Stimulated activated CD8-positive, alpha-beta memory T cell treated with anti-CD3 and anti-CD28 coated beads, Interleukin-7, amount 100 ng/mL, for 1 hour (primary cell): ENCODE measurements at regions not wholly inside any gene's neighbourhood (a gene's known extent, or its start where the extent isn't known, plus 50 kb on each side); places are given as distances from the start of the nearest gene placed in this dataset.

Experiments
- DNase-seq, 2 donors: peaks; one replicate each; pipeline ENCODE4 v3.0.0-alpha.2; 2020; ENCODE audit warnings: low read depth in 2 of 2

DNA sequence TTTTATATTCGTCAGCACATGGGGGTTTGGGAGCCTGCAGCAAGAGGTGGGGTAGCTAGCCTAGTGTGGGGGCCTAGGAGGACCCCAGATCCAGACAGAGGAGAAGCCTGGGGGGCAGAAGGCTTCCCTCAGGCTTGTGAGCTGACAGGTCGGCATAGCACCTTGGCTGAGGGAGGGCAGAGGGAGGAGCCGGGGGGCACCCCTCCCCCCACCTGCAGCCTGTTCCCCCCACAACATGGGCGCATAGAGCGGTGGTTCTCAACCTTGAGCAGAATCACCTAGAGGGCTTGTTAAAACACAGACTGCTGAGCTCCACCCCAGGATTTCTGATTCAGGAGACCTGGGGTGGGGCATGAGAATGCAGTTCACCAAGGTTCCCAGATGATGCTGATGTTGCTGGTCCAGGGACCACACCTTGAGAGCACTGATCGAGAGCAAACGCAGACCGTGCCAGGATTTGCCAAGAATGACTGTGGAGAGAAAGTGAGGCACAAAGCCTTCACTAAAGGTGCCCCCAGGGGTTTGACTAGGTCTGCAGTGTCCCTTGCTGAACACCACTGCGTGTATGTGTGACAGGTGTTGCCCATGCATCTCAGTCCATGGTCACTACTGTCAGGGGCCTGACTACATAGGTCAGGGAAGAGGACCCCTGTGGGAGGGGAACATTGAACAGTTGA, 163.3 kb downstream of the MACROH2A1 start:
- no peak for DNase-seq

DNA sequence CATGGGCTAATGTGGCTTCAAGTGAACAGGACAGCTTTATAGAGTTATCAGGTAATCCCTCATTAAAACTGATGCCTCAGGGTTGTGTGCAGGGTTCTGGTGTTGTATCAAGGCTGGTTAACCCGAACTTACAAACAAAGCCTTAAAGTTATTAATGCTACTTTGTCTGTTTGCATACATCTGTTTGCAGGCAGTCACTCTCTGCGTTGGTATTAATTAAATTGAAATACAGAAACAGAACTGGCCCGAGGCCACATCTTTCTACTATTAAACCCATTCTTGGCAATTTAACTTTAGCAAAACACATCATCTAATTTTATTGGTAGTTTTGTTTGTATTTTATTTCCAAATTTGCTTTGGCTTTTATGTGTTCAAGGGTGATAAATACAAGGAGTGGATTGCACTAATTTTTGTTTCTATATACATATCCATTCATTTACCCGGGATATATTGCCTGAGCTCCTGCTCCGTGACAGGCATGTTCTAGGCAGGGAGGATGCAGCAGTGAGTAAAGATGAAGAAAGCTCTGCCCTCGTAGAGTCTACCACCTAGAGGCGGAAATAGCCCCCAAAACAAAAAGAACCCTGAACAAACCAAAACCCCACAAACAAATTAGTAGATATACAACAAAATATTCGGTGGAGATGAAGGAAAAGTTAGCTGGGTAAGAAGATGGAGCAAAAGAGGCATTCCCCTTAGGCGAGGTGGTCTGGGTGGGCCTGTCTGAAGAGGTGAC, 164.2 kb downstream of the MACROH2A1 start:
- DNase-seq: no peak

- no peak for DNase-seq
These were observed 164.8 kb downstream of the MACROH2A1 start for GRCh38 chr5:135234242-135234641.

- DNase-seq: no peak
These were observed 165.6 kb downstream of the MACROH2A1 start for GRCh38 chr5:135233477-135233876.

GRCh38 chr5:135232958-135233357, 166.1 kb downstream of the MACROH2A1 start:
- DNase-seq: no peak

GRCh38 chr5:135231289-135231688, 167.7 kb downstream of the MACROH2A1 start:
- no peak for DNase-seq

GRCh38 chr5:135230251-135230925, 168.6 kb downstream of the MACROH2A1 start:
- DNase-seq: no peak

GRCh38 chr5:135229679-135230132, 169.3 kb downstream of the MACROH2A1 start:
- no peak for DNase-seq

- no peak for DNase-seq
These were observed 169.9 kb downstream of the MACROH2A1 start for GRCh38 chr5:135229122-135229521.

DNA sequence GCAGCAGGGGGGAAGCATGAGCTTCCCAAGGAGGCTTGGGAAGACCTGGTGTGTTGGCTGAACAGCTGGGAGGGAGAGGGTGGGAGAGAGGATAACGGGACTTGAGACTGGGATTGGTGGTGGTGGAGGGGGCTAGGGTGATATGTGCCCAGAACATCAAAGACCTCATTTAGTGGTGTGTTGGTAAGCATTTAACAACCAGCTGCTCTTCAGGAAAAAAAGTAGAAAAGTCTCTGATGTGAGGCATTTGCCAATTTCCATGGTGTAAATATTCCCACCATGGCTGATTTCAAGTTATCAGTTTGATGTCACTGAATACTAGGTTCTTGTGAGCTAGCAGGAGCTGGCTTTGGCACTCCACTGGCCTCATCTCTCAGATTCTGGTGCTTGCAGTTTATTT, 170.8 kb downstream of the MACROH2A1 start:
- DNase-seq: no peak

DNA sequence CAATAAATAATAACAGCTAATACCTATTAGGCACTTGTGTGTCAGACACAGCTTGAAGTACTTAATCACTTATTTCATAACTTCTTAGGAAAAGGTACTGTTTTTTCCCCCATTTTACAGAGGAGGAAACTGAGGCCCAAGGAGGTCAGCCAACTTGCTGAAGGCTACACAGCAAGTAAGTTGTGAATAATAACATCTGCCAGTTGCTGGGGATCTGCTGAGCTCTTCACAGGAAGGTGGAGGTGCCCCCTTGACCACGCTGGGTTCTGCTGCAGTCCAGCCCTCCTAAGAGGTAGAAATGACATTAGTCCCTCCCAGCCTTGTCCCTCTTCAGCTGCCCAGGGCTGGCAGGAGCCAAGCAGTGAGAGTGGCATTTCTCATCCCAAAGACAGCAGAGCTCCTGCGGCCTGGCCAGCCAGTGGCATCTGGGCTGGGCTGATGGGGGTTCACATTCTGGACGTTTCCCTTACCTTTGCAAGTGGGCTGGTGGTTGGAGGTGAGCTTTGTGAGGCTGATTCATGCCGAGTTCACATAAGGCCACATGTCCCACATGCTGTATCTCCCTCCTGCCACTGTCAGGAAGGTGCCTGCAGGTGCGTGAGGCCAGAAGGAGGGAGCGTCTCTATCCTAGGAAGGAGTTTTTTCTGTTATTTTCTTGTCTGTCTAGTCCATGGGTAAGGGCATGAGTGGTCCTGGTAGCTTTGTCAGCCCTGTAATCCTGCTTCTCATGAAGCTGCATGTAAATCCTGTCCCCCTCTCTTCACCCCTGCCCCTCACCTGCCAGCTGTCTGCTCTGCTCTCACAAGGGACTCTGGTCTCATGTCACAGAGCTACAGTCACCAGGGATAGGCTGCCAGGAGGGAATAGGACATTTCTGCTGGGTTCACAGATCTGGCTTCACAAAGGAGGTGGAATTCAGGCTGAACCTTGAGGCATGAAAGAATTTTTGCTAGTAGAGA, 171.7 kb downstream of the MACROH2A1 start:
- DNase-seq: no peak

DNA sequence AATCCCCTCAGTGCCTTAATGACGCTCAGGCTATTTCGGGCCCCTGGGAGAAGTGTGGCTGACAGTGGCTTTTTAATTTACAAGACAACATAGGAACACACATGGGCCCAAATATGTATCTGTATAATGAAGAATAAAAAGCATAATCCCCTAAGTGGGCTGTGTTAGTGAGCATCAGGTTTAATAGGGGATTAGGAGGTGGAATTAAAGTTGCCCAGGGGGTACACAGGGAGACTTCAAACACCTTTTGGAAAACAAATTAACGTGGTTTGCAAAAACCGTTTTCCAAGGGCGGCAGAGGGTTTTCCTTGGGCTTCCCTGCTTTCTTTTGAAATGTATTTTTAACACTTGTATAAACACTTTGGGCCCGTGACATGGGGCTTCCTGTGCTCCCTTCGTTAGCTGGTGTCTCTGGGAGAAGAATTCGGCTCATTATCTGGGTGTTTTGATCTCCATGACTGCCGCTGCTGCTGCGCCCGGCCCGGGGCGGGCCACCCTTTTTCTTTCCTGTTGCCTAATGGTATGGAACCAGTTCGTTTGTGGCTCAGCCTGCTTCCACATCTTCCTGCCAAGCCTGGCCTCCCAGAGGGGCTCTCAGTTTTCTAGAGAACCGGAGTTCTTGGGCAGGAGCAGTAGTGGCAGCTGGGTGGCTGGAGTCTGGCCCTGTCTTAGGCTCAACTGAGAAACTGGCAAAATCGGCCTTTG, 173.0 kb downstream of the MACROH2A1 start:
- DNase-seq: no peak

DNA sequence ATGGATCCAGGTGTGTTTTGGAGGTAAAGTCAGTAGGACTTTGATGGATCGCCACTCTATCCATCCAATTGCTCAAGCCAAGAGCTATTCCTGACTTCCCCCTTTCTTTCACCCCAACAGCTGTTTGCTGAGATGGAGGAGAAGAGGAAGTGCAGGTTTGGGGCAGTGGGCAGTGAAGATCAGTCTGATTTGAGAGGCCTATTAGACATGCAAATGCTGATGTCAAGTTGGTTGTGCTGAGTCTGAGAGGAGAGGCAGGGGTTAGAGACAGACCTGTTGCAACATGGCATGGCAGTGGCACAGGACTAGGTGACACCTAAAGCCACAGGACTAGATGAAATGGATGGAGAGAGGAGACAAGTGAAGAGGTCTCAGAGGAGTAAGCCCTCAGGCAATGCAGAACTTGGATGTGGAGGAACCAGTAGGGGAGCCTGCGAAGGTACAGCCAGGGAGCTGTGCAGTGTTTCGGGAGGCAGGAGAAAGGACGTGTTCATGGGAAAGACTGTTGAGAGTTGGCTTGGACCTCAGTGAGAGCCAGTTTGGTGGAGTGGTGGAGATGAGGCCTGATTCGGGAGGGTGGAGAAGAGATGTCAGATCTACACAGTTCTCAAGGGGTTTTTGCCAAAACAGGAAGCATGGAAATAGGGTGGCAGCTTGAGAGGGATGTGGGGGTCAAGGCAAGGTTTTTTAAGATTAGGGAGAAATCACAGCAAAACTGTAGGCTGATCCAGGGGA, 175.0 kb downstream of the MACROH2A1 start:
- DNase-seq: no peak

DNA sequence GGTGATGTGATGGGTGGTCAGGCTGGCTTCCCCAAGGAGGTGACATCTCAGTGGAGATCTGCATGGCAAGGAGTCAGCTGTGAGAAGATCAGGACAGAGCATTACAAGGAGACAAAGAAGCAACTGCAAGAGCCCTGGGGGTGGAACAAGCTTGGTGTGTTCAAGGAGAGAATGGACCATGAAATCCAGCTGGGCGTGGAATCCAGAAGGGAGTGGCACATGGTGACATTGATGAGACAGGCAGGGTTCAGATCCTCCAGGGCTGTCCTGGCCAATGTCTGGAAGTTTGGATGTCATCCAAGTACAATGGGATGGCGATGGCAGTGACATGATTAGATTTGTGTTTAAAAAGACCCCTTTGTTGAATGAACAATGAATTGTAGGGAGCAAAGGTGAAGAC, 175.6 kb downstream of the MACROH2A1 start:
- no peak for DNase-seq

- no peak for DNase-seq
These were observed 176.3 kb downstream of the MACROH2A1 start for GRCh38 chr5:135222771-135223170.

DNA sequence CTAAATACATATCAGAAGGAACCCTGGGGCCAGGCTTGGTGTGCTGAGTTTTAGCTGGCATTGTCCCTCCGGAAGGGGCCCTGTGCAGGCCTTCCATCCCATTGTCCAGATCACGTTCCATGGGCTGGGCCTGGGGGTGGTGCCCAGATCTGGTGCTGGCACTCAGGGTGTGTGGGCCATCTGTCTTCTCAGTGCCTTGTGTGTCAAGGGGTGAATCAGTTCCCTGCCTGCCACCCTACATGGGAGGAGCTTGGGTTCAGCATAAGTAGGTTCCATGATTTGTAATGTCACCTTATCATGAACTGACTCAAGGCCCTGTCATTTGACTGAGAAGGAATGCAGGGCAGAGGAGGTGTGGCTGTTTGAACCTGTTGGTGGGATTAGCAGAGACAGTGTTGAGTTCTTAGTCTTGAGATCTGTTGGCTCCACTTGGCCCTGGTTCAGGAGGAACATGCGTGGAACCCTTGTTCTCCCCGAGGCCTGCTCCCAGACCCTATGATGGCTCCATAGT, 176.8 kb downstream of the MACROH2A1 start:
- DNase-seq: no peak

- no peak for DNase-seq
These were observed 177.3 kb downstream of the MACROH2A1 start for GRCh38 chr5:135221696-135222095.

- no peak for DNase-seq
These were observed 177.9 kb downstream of the MACROH2A1 start for GRCh38 chr5:135221187-135221473.

DNA sequence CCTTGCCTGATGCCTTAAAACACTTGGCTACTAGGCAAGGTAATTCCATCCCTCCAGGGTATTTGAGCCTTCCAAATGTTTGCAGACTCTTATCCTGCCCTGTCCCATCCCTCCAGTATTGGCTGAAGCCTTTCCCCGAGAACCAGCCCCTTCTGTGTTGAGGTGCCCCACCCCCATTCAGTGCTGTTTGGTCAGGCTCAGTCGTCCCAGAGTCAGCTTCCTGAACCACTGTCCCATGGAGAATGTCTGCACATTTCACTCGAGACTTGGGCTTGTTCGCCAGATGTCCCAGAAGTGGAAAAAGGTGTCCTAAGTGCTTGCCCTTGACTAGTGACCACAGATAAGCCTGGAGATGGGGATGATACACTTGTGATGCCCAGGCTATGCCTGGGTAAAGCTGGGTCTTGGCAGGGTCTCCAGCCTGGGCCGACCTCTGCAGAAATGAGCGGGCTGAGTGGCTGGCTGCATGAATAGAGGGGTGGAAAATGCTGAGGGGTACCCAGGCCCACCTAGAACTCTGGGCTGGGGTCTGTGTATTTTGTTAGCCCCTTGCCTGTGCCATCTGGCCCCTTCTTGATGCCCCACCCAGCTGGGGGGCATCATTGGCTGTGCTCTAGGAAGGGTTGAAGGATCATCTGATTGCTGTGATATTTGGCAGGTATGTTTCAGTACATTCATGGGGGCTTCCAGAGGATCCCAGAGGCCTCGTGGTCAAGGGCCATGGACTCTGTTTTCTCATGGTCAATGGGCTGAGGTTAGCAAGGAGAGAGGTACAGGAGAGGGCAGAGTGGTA, 178.4 kb downstream of the MACROH2A1 start:
- no peak for DNase-seq

GRCh38 chr5:135219868-135220267, 179.2 kb downstream of the MACROH2A1 start:
- no peak for DNase-seq
